Memory B cell (primary cell): ENCODE measurements at regions not wholly inside any gene's neighbourhood (a gene's known extent, or its start where the extent isn't known, plus 50 kb on each side); places are given as distances from the start of the nearest gene placed in this dataset.

Experiments used
- ATAC-seq: fragments of 150-1000 bp; cut with Tn5 transposase; 2 replicates; pipeline ENCODE4 v1.10.0; 2021; ENCODE audit warnings: low read depth, mild to moderate bottlenecking, moderate library complexity
- DNase-seq, 2 donors: peaks; one replicate each; pipeline ENCODE4 v3.0.0; 2022; ENCODE audit warnings: low spot score in 2 of 2
- H3K27ac Mint-ChIP-seq: one replicate; pipeline ENCODE4 v1.8.0; 2022; ENCODE audit warnings: mild to moderate bottlenecking, moderate library complexity, mixed read lengths
- H3K27me3 Mint-ChIP-seq: one replicate; pipeline ENCODE4 v1.8.0; 2022; ENCODE audit warnings: mixed read lengths
- H3K36me3 Mint-ChIP-seq: one replicate; pipeline ENCODE4 v1.8.0; 2022; ENCODE audit warnings: mild to moderate bottlenecking, mixed read lengths
- H3K4me1 Mint-ChIP-seq: one replicate; pipeline ENCODE4 v1.8.0; 2022; ENCODE audit warnings: mixed read lengths
- H3K4me3 Mint-ChIP-seq: one replicate; pipeline ENCODE4 v1.8.0; 2022; ENCODE audit warnings: mild to moderate bottlenecking, moderate library complexity, mixed read lengths
- H3K9me3 Mint-ChIP-seq: one replicate; pipeline ENCODE4 v1.8.0; 2022; ENCODE audit warnings: mixed read lengths

- H3K4me1 Mint-ChIP-seq = no peaks in the 10 kb centered on the region
- H3K9me3 Mint-ChIP-seq = no peaks in the 10 kb centered on the region
- no peak for ATAC-seq
- H3K27ac Mint-ChIP-seq = no peak overlapping the region
- no peaks in the 10 kb centered on the region for H3K27me3 Mint-ChIP-seq
- no peak for DNase-seq
- H3K36me3 Mint-ChIP-seq = no peaks in the 10 kb centered on the region
- no peak overlapping the region for H3K4me3 Mint-ChIP-seq
Observed at GRCh38 chr22:34765115-34765514, 300.8 kb upstream of the ISX start.

DNA sequence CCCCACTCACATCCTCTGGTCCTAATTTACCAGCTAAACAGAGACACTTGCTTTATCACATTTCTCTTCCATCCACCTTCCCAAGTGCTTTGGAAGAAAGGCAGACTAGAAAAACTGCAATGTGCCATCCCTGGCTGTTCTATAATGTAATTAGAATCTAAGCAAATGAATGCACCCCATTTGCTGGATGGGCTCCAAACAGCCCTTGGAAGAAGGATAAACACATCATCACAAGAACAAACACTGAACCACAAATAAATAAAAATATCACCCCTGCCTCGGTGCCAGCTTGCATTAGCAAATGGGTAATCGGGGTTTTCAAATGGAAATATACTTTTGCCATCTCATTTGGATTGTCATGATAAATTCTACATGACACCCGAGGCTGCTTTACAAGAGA lies 296.6 kb upstream of the ISX start:
- Mint-ChIP-seq H3K27ac (no peak overlapping the region), H3K36me3 (no peaks in the 10 kb centered on the region)
- ATAC-seq = no peak

GRCh38 chr22:34776817-34777216 lies 289.1 kb upstream of the ISX start:
- no peak for DNase-seq
- H3K36me3 Mint-ChIP-seq = peaks cover 3% of the 10 kb centered on the region
- H3K4me1 Mint-ChIP-seq = no peaks in the 10 kb centered on the region

More for the DNA sequence above, 296.6 kb upstream of the ISX start:
- H3K27me3 Mint-ChIP-seq = no peaks in the 10 kb centered on the region
- H3K9me3 Mint-ChIP-seq = no peaks in the 10 kb centered on the region
- H3K4me3 Mint-ChIP-seq = no peak overlapping the region
- H3K4me1 Mint-ChIP-seq = no peaks in the 10 kb centered on the region
- no peak for DNase-seq

GRCh38 chr22:34781681-34782080 lies 284.3 kb upstream of the ISX start:
- DNase-seq (no peak), ATAC-seq (no peak)
- H3K4me1 Mint-ChIP-seq = no peaks in the 10 kb centered on the region
- peaks cover 2% of the 10 kb centered on the region for H3K36me3 Mint-ChIP-seq
- peaks cover 18% of the 10 kb centered on the region for H3K9me3 Mint-ChIP-seq
- peaks cover 3% of the 10 kb centered on the region for H3K27me3 Mint-ChIP-seq
- no peak overlapping the region for H3K4me3 Mint-ChIP-seq
- no peak overlapping the region for H3K27ac Mint-ChIP-seq

More at GRCh38 chr22:34776817-34777216, 289.1 kb upstream of the ISX start:
- Mint-ChIP-seq H3K27me3 (no peaks in the 10 kb centered on the region), H3K4me3 (no peak overlapping the region), H3K9me3 (peaks cover 17% of the 10 kb centered on the region), H3K27ac (no peak overlapping the region)
- no peak for ATAC-seq

DNA sequence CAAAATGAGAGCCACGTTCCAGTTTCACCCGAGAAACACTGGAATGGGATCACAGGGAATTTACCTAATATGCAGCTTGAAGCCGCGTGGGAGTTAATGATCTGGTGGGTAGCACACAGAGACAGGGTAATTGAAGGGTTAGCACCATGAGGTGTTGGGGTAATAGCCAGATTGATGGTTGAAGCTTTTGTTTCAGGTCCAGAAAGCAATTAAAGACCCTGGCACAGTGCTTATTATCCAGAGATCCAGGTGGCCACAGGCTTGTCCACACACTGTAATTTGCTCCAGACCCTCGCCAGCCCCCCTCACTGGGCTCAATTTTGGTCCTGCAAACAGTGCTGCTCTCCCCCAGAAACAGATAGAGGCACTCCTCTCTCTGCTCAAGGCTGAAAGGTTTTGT lies 282.5 kb upstream of the ISX start:
- Mint-ChIP-seq H3K27me3 (peaks cover 3% of the 10 kb centered on the region), H3K27ac (no peak overlapping the region), H3K4me1 (no peaks in the 10 kb centered on the region), H3K4me3 (no peak overlapping the region), H3K36me3 (no peaks in the 10 kb centered on the region), H3K9me3 (peaks cover 11% of the 10 kb centered on the region)
- ATAC-seq (no peak), DNase-seq (no peak)

GRCh38 chr22:34784056-34784455 lies 281.9 kb upstream of the ISX start:
- Mint-ChIP-seq H3K9me3 (peaks cover 8% of the 10 kb centered on the region), H3K4me1 (no peaks in the 10 kb centered on the region), H3K27me3 (peaks cover 3% of the 10 kb centered on the region)

DNA sequence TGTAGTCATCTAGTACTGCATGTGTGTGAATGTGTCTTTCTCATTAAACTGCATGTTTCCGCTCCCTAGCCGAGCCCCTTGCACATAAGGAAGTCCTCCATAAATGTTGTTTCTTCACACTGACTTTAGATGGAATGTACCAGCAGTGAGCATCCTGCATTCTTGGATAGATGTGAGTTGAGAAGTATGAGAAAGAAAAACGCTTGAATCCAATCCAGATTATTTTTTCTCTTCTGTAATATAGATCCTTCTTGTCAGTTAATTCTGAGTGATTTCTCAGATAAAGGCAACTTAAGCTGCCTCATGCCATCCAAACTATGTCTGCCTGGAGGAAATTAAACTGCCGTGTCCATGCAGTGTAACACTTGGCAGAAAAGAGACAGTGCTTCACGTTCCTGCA lies 268.1 kb upstream of the ISX start:
- peaks cover 2% of the 10 kb centered on the region for H3K27me3 Mint-ChIP-seq
- no peaks in the 10 kb centered on the region for H3K9me3 Mint-ChIP-seq
- no peak overlapping the region for H3K4me3 Mint-ChIP-seq
- ATAC-seq (no peak), DNase-seq (no peak)
- no peak overlapping the region for H3K27ac Mint-ChIP-seq
- no peaks in the 10 kb centered on the region for H3K4me1 Mint-ChIP-seq
- no peaks in the 10 kb centered on the region for H3K36me3 Mint-ChIP-seq

More at GRCh38 chr22:34784056-34784455, 281.9 kb upstream of the ISX start:
- H3K27ac Mint-ChIP-seq = no peak overlapping the region
- DNase-seq (no peak), ATAC-seq (no peak)
- no peaks in the 10 kb centered on the region for H3K36me3 Mint-ChIP-seq
- H3K4me3 Mint-ChIP-seq = no peak overlapping the region

DNA sequence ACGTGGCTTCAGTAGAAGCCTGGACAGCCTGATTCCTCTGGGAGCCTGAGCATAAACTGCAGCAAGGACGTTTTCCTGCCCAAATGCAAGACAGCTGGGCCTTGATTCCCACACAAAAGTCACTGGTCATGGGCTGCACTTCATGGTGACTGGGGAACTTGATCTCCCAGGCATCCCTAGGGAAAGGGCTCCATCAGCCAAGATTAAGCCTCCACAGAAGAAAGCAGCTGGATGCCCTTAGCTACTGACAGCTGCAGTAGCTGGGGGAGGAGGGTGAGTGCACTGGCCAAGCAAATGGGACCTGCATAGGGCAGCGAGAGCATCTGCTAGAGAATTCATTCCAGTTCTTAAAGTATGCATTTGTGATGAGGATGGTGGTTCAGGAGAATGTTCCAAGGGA lies 267.4 kb upstream of the ISX start:
- Mint-ChIP-seq H3K4me1 (no peaks in the 10 kb centered on the region), H3K27ac (no peak overlapping the region), H3K36me3 (no peaks in the 10 kb centered on the region), H3K9me3 (no peaks in the 10 kb centered on the region), H3K4me3 (no peak overlapping the region), H3K27me3 (peaks cover 2% of the 10 kb centered on the region)
- ATAC-seq (no peak), DNase-seq (no peak)

- peaks cover 4% of the 10 kb centered on the region for H3K27me3 Mint-ChIP-seq
- no peak overlapping the region for H3K27ac Mint-ChIP-seq
- H3K4me1 Mint-ChIP-seq = no peaks in the 10 kb centered on the region
- no peaks in the 10 kb centered on the region for H3K36me3 Mint-ChIP-seq
- no peaks in the 10 kb centered on the region for H3K9me3 Mint-ChIP-seq
- DNase-seq (no peak), ATAC-seq (no peak)
- no peak overlapping the region for H3K4me3 Mint-ChIP-seq
Observed at GRCh38 chr22:34800260-34800980, 265.5 kb upstream of the ISX start.

GRCh38 chr22:34801221-34801620 lies 264.7 kb upstream of the ISX start:
- H3K4me1 Mint-ChIP-seq = no peaks in the 10 kb centered on the region
- ATAC-seq (no peak), DNase-seq (no peak)
- no peak overlapping the region for H3K27ac Mint-ChIP-seq
- no peaks in the 10 kb centered on the region for H3K36me3 Mint-ChIP-seq
- H3K4me3 Mint-ChIP-seq = no peak overlapping the region
- no peaks in the 10 kb centered on the region for H3K9me3 Mint-ChIP-seq
- H3K27me3 Mint-ChIP-seq = peaks cover 4% of the 10 kb centered on the region

DNA sequence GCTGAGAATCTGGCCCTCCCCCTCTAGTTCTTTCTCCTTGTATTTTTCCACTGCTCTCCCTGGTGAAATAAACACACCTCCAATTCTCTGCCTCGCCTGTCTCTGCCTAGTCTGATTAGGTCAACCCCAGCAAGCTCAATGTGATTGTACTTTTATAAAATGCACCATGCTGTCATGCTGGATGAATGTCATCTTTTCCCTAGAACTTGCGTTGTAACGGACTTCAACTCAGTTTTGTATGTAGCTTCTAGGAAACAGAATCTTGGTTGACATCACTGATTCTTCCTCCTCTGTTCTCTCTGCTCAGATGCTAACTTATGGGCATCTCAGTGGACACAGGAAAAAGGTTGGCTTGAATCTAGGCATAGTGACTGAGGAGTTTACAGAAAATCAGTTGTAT lies 261.9 kb upstream of the ISX start:
- no peaks in the 10 kb centered on the region for H3K36me3 Mint-ChIP-seq
- DNase-seq (no peak), ATAC-seq (no peak)
- peaks cover 6% of the 10 kb centered on the region for H3K27me3 Mint-ChIP-seq
- no peak overlapping the region for H3K4me3 Mint-ChIP-seq
- H3K27ac Mint-ChIP-seq = no peak overlapping the region
- H3K4me1 Mint-ChIP-seq = no peaks in the 10 kb centered on the region
- no peaks in the 10 kb centered on the region for H3K9me3 Mint-ChIP-seq

DNA sequence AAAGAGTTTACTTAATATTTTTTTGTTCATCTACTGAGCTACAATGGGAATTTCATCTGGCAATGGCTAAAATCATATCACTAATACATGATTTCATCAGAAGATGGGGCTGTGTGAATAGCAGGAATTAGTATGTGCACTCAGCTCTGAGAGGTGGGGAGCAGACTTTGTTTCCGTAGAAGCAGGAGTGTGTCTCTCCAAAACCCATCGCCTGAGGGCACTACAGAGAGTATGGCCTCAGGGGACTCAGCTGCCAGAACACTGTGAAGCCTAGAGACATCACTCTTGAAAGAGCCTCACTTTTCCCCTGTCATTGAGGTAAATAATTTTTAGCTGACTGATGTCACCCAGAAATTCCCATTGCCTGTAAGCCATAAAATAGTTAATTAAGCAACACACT lies 261.4 kb upstream of the ISX start:
- ATAC-seq (no peak), DNase-seq (no peak)
- peaks cover 4% of the 10 kb centered on the region for H3K27me3 Mint-ChIP-seq
- H3K4me1 Mint-ChIP-seq = no peaks in the 10 kb centered on the region
- no peak overlapping the region for H3K27ac Mint-ChIP-seq
- H3K9me3 Mint-ChIP-seq = no peaks in the 10 kb centered on the region
- H3K36me3 Mint-ChIP-seq = no peaks in the 10 kb centered on the region
- no peak overlapping the region for H3K4me3 Mint-ChIP-seq

- no peak overlapping the region for H3K4me3 Mint-ChIP-seq
Observed at GRCh38 chr22:34805771-34806170, 260.2 kb upstream of the ISX start.

DNA sequence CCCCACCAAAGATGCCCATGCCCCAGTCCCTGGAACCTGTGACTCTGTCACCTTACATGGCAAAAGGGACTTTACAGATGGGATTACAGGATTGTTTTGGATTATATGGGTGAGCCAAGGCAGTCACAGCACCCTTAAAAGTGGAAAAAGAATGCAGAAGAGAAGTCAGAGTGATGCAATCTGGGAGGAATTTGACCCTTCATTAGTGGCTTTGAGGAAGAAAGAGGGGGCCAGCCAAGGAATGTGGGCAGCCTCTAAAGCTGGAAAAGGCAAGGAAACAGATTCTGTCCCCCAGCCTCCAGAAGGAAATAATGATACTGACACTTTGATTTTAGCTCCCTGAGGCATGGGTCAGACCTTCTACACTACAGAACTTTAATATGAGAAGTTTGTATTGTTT lies 257.3 kb upstream of the ISX start:
- no peak for ATAC-seq
- Mint-ChIP-seq H3K36me3 (no peaks in the 10 kb centered on the region), H3K27me3 (peaks cover 7% of the 10 kb centered on the region), H3K27ac (no peak overlapping the region), H3K4me3 (no peak overlapping the region), H3K4me1 (no peaks in the 10 kb centered on the region), H3K9me3 (peaks cover 1% of the 10 kb centered on the region)
- no peak for DNase-seq

More at GRCh38 chr22:34805771-34806170, 260.2 kb upstream of the ISX start:
- DNase-seq (no peak), ATAC-seq (no peak)
- H3K27me3 Mint-ChIP-seq = peaks cover 5% of the 10 kb centered on the region
- H3K9me3 Mint-ChIP-seq = no peaks in the 10 kb centered on the region
- H3K36me3 Mint-ChIP-seq = no peaks in the 10 kb centered on the region
- no peak overlapping the region for H3K27ac Mint-ChIP-seq
- no peaks in the 10 kb centered on the region for H3K4me1 Mint-ChIP-seq

GRCh38 chr22:34812631-34813030 lies 253.3 kb upstream of the ISX start:
- peaks cover 9% of the 10 kb centered on the region for H3K9me3 Mint-ChIP-seq
- H3K4me3 Mint-ChIP-seq = no peak overlapping the region
- no peaks in the 10 kb centered on the region for H3K36me3 Mint-ChIP-seq
- no peak for ATAC-seq
- peaks cover 9% of the 10 kb centered on the region for H3K27me3 Mint-ChIP-seq
- H3K4me1 Mint-ChIP-seq = no peaks in the 10 kb centered on the region
- DNase-seq = no peak
- H3K27ac Mint-ChIP-seq = no peak overlapping the region
